Activated naive CD8-positive, alpha-beta T cell treated with anti-CD3 and anti-CD28 coated beads, Interleukin-2, amount 50 U/mL, for 16 hours (primary cell): ENCODE measurements at regions not wholly inside any gene's neighbourhood (a gene's known extent, or its start where the extent isn't known, plus 50 kb on each side); places are given as distances from the start of the nearest gene placed in this dataset.

Source experiments
- DNase-seq: peaks from one replicate; pipeline ENCODE4 v3.0.0-alpha.2; 2020; ENCODE audit warnings: low read depth, low spot score

- DNase-seq: no peak
Measured at GRCh38 chr2:60296219-60296955, 257.1 kb downstream of the BCL11A start.

DNA sequence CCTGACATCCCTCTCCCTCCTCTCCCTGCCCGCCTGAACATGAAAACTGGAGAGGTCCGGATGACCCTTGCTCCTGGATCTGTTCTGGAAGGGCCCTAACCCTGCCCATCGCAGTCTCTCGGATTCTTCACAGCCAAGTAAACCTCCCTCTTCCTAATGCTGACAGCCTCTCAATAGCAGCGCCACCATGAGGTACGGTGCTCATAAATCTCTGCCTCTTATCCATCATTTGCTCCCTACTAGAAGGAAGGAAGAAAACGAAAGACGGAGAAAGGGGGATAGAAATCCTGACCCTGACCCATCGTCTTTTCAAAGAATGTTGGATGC, 257.9 kb downstream of the BCL11A start:
- DNase-seq: no peak

DNA sequence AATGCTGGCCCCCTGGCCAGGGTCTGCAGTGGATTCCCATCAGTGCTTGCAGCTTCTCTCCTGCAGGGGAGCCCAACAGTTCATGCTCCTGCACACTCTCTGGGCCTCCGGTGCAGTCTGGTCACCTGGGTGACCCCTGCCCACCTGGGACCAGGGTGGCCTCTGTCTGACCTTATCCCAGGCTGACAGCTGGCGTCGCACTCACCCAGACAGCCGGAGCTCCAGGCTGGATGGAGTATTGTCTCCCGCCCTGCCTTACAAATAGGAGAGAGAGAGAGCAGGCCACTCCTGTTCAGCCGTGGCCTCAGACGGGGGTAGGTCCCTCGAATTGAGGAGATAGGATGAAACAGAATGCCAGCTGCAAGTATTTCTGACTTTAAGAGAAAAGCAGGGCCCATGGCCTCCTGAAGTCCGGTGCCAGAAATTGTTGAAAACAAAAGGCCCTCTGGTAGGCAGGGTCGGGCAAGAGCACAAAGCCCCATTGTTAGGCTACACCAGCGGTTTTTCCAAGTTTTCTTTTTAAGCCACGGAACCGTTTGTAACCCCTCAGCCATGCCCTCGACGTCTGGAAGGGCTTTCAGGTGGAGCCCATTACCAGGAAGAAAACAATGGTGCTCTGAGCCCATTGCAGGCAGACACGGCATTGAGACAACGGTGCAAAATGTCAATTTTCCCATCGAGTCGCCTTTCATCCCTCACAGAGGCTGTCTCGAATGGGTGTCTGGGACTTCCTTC, 258.4 kb downstream of the BCL11A start:
- DNase-seq: no peak

DNA sequence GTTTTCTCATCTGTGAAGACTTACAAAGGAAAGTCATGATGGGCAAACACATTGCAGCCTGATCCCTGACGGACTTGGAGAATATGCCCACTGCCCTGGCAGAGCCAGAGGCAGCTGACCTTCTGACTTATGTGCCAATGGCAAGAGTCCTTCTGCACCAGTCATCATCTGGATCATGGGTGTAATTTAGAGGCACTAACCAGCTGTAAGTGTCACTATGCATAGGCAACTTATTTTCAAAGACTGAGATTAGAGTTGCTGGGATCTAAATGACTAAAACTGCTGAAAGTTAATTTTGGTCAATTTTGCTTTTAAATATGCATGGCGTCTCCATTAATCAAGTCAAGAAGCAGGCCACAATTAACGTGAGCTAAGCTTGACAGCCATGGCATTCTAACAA, 261.2 kb downstream of the BCL11A start:
- no peak for DNase-seq

GRCh38 chr2:60290509-60290908, 262.9 kb downstream of the BCL11A start:
- no peak for DNase-seq

DNA sequence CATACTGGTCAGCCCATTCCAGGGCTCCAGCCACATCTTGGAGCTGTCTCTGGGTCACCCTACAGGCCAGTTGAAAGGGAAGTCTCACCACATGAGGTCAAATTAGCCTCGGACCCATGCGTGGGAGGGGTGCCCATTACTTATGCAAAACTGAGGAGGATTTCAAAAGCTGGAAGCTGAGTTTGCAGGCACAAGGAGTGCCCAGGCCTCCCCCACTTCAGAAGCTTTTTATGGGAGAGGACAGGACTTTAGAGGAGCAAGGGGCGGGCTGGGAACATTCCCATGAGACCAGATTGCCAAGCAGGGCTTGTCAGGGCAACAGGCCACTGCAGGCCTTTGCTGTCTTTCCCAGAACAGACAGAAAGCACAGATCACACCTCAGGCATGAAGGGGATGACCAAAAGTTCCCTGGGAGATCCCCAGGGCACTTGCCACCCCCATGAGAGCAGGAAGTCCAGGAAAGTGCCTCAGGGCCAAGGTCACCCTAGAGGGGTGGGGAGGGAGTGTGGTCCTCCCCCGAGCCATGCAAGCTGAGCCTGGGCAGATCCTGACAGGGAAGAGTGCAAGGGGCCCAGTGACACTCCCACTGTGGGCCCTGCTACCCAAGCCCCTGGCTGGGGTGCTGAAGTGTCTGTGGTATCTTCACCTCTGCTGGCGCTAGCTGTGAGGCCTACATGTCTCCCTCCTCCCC, 267.7 kb downstream of the BCL11A start:
- DNase-seq: no peak

DNA sequence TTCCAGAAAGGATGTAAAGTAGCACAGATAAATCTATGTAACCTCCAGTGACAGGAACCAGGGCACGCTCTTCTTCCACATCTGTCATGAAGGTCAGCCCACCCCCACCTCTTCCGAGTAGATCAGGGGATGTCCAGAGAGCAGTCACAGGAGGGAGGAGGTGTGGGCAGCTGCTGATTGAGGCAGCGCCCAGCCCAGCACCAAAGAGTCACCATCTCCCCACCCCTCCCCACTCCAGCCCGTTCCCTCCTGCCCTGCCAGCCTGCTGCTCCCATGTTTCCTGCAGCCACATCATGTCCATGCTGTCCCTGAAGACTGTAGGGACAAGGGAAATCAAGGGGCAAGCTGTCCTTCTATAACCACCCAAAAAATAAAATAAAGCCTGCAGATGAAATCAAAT, 269.8 kb downstream of the BCL11A start:
- no peak for DNase-seq

DNA sequence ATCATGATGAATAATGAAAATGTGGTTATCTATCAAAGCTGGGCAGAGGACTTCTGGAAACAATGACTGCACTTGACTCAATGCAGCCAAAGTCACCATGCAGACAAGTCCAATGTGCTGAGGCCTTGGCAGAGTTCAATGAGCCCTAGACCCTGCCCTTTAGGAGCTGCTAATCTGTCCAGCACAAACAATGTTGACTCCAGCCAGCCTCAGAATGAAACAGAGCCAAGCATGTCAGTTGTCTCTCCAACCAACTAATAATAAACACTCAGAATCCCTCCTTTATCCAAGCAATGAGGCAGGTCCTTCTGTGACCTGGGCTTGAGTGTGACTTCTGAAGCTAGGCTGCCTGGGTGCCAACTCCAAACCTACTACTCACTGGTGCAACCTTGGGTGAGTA, 270.6 kb downstream of the BCL11A start:
- no peak for DNase-seq

DNA sequence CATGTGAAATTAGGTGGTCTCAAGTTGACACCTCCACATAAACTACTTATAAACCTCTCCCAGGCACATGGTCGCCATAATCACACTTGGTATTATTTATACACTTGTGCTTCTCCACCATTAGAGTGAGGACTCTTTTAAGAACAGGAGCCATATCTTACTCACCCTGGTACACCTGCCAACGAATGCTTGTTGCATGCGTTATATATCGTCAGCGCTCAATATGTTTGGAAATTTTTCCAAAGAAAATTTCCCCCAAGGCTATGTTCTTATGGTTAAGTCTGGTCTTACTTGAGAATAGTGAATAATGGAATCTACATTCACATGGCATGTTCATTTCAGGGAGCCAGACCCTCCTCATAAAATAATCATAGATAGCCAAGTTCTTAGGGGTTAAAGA, 271.7 kb downstream of the BCL11A start:
- DNase-seq: no peak

DNA sequence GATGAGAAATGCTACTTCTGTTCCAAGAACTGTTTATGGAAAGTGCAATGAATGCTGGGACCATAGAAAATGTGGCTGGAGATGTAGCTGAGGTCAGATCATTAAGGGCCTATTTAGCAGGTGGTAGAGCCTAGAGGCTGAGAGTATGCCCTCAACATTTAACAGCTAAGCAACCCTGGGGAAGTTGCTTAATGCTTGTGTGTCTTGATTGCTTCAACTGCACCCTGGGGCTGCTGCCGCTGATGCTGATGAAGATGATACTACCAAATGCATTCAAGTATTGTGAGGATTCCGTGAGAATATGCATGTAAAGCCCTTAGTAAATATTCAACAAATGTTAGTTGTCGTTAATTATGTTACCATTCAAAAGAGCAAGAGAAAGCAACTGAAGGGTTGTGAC, 273.2 kb downstream of the BCL11A start:
- no peak for DNase-seq

GRCh38 chr2:60278906-60279305, 274.5 kb downstream of the BCL11A start:
- no peak for DNase-seq

- DNase-seq: no peak
Measured at GRCh38 chr2:60275958-60276357, 277.5 kb downstream of the BCL11A start.

DNA sequence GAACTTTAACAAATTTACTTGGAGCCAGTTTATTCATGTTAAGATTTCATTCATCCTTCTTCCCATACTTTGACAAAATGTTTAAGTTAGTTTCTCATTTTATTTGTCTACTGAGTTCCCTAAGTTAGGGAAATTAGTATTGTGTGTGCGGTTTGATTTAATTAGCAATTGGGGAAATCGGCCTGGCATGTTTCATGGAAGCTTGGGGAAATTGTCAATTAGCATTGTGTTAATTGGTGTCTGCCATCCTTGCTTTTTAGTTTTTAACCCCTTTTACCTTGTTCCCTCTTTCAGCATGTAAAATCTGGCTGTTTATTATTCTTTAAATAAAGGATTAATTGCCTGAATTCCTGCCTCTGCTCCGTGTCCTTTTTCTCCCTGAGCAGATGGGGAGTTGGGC, 279.6 kb downstream of the BCL11A start:
- DNase-seq: no peak

DNA sequence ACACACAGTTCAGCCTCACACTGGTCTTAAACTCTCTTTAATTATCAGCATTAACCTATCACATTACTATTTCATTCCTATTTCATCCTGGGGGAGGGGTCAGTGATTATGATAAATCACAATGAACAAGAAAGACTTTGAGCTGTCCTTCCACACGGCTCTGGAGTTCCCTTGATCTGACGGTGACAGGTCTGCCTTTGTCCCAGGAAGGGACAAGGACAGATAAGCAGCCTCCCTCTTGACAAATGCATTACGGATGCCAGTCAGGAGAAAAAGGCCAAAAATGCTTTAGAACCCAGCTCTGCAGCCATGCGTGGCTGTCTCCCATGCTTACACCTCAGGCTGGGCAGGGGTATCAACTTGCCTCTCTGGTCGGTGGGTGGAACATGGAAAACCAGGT, 281.7 kb downstream of the BCL11A start:
- DNase-seq: no peak

DNA sequence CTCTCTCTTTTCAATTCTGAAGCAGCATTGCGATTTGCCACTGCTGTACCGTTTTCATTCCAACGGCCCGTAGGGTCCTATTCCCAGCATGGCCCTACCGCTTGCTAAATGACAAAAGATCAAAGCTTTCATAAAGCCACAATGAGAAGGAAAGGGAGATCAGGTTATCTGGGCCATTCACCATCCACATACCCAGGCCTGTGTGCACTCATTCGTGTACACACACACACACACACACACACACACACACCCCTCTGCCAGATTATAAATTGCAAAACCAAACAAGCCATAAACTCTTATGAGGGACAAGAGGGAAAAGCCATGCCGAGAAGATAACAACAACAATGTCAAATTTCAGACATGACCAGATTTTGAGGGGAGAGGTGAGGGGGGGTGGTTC, 282.3 kb downstream of the BCL11A start:
- no peak for DNase-seq

DNA sequence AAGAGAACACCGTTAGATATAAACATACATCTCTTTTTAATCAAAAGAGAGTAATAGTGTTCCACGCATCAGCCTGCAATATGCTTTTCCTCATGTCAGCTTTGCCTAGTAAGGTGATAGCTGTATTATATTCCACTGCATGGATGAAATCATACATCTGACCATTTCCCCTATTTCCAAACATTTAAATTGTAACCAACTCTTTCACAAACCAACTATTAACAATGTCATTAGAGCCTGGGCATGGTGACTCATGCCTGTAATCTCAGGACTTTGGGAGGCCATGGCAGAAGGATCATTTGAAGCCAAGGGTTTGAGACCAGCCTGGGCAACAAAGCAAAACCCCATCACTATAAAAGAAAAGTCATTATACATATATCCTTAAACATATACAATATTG, 284.8 kb downstream of the BCL11A start:
- no peak for DNase-seq

DNA sequence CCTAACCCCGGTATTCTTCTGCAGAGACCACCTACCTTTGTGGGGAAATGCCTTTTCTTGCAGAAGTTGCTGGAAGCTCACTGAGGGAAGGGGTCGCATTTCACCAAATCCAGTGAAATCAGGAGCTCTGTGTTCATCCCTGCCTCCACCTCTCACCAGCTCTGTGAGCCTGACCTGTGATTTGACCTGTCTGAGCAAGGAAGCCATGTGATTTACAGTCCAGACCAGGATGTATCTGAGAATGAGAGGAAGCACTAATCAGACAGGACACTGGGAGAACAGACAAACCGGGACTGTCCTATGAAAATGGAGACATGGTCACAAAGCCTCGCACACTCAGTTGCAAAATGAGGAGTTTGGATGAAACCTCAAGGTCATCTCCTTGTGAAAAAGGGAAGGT, 285.4 kb downstream of the BCL11A start:
- no peak for DNase-seq

DNA sequence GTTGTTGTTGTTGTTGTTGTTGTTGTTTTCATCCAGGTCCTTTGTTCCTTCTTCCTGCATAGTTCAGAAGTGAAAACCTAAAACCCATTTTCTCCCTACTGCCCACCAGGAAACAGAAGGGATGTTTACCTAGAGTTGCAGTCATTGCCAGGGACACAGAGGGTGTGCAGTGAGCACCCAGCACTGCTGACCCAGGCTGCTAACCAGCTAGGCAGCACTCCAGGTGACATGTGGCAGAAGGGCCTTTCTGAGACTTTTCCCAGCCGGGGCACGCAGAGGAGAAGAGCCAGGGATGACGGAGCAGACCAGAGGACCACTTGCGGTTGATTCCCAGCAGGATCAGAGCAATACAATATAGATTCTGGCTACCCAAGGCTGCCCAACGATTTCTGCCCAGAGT, 286.3 kb downstream of the BCL11A start:
- no peak for DNase-seq

DNA sequence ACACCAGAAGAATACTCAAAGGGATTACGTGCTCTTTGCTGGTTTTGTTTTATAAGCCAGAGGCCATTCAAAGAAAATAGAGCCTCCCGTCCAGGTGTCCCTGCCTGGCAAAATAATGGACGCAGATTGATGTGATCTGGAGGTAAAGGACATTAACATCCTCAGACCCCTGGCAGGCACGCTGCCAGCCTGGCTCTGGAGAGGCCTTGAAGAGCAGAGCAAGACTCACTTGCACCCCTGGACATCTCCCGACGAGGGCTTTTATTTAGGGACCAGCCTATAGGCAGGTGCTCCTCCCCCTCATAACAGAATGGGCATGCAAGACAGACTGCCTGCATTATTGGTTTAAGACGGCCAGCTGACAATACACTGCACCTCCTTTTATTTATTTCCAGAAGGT, 291.3 kb downstream of the BCL11A start:
- no peak for DNase-seq

- no peak for DNase-seq
Measured at GRCh38 chr2:60260639-60261296, 292.7 kb downstream of the BCL11A start.

- DNase-seq: no peak
Measured at GRCh38 chr2:60259781-60260180, 293.7 kb downstream of the BCL11A start.

- no peak for DNase-seq
Measured at GRCh38 chr2:60252581-60253150, 300.8 kb downstream of the BCL11A start.
